Testis (tissue), 2 donors: ENCODE measurements at regions not wholly inside any gene's neighbourhood (a gene's known extent, or its start where the extent isn't known, plus 50 kb on each side); places are given as distances from the start of the nearest gene placed in this dataset.

Experiments
- CTCF ChIP-seq, 3 experiments: fragments of 450-650 bp in 2 of 3; fragments of 200-600 bp in 1 of 3; sonication (generic) in 1 of 3; IDR thresholded peaks; one replicate each; pipeline ENCODE4 v1.5.1; 2016 to 2019; ENCODE audit warnings: antibody characterized with exemption in 3 of 3, mild to moderate bottlenecking in 2 of 3, moderate library complexity in 1 of 3
- POLR2A ChIP-seq: fragments of 450-650 bp; IDR thresholded peaks from one replicate; pipeline ENCODE4 v1.6.1; 2017; ENCODE audit warnings: antibody characterized with exemption, mild to moderate bottlenecking, moderate library complexity

- TF ChIP-seq CTCF (IDR thresholded peaks at IDR 0.05) (no peak), POLR2A (no peak)
Observed at GRCh38 chr3:8420612-8421011, 81.0 kb upstream of the LMCD1 start.
